GM12878 (cell line): ENCODE measurements at regions not wholly inside any gene's neighbourhood (a gene's known extent, or its start where the extent isn't known, plus 50 kb on each side); places are given as distances from the start of the nearest gene placed in this dataset.

ENCODE experiments used
- ATAC-seq: fragments of 200-7000 bp; cut with Tn5 transposase; 3 replicates; pipeline ENCODE4 v1.9.1; 2020; ENCODE audit warnings: mild to moderate bottlenecking, moderate library complexity
- BruUV-seq: library from RNA; stranded (reverse); fragments of 400-500 nt; replicated peaks from 2 replicates; lab custom pipeline; 2021; lab: Mats Ljungman, UMichigan
- CTCF ChIA-PET: fragments of 300-600 bp; sonication (Branson Sonifier 250); formaldehyde crosslinking; extraction: SDS; loops from one replicate; lab custom pipeline; 2021; ENCODE audit warnings: inconsistent platforms; lab: Yijun Ruan, JAX
- POLR2A ChIA-PET: fragments of 350-600 bp; formaldehyde crosslinking; extraction: SDS; loops from one replicate; lab custom pipeline; 2021; ENCODE audit warnings: inconsistent platforms; lab: Charles Lee
- RAD21 ChIA-PET: fragments of 300-600 bp; sonication (Branson Sonifier 250); formaldehyde crosslinking; loops from one replicate; lab custom pipeline; 2023; ENCODE audit warnings: antibody characterized with exemption; ENCODE audit not compliant: unreplicated experiment; lab: Charles Lee
- SMC1A ChIA-PET: fragments of 300-600 bp; sonication (Branson Sonifier 250); formaldehyde crosslinking; loops from one replicate; lab custom pipeline; 2023; ENCODE audit not compliant: unreplicated experiment, uncharacterized antibody; lab: Charles Lee
- DNase-seq: peaks from one replicate; pipeline ENCODE4 v3.0.0-alpha.2; 2011; ENCODE audit warnings: low read depth, low spot score
- FAIRE-seq: peaks from 3 replicates; lab custom pipeline; 2011; peaks lifted over from hg19 to GRCh38; lab: Jason Lieb, UNC
- H2AFZ ChIP-seq: 2 replicates; pipeline ENCODE4 v1.6.0; 2011; ENCODE audit warnings: low read depth, low read length, control low read depth; ENCODE audit not compliant: control insufficient read depth
- H3K27ac ChIP-seq: 2 replicates; pipeline ENCODE4 v1.5.1; 2011; ENCODE audit warnings: control low read depth; ENCODE audit not compliant: control insufficient read depth, insufficient read depth
- H3K27me3 ChIP-seq, 2 experiments: replicated peaks in 1 of 2; 2 replicates each; pipeline versions ENCODE4 v1.6.0 to v1.6.1; 2011; ENCODE audit warnings: low read length in 1 of 2; ENCODE audit not compliant: control insufficient read depth in 2 of 2, insufficient read depth in 2 of 2
- H3K36me3 ChIP-seq, 2 experiments: 2 replicates each; pipeline ENCODE4 v1.5.1; 2011; ENCODE audit warnings: low read length in 1 of 2; ENCODE audit not compliant: control insufficient read depth in 2 of 2, insufficient read depth in 2 of 2
- H3K4me1 ChIP-seq: 2 replicates; pipeline ENCODE4 v1.6.1; 2011; ENCODE audit warnings: mild to moderate bottlenecking, low read length, moderate library complexity, mixed read lengths; ENCODE audit not compliant: control insufficient read depth, insufficient read depth
- H3K4me2 ChIP-seq: 2 replicates; pipeline ENCODE4 v1.6.0; 2011; ENCODE audit warnings: control low read depth; ENCODE audit not compliant: control insufficient read depth, insufficient read depth
- H3K4me3 ChIP-seq: fragments of 200-600 bp; sonication (generic); 2 replicates; pipeline ENCODE4 v1.5.1; 2016
- H3K79me2 ChIP-seq: 2 replicates; pipeline ENCODE4 v1.6.0; 2011; ENCODE audit warnings: low read length; ENCODE audit not compliant: control insufficient read depth, insufficient read depth
- H3K9ac ChIP-seq: 2 replicates; pipeline ENCODE4 v1.8.0; 2011; ENCODE audit warnings: low read length, control low read depth, mixed read lengths; ENCODE audit not compliant: control insufficient read depth, insufficient read depth
- H3K9me3 ChIP-seq: replicated peaks from 3 replicates; pipeline ENCODE4 v1.5.1; 2011; ENCODE audit warnings: mild to moderate bottlenecking, low read length; ENCODE audit not compliant: control insufficient read depth, insufficient read depth
- H4K20me1 ChIP-seq: 2 replicates; pipeline ENCODE4 v1.6.0; 2011; ENCODE audit not compliant: control insufficient read depth, insufficient read depth
- E4F1 ChIP-seq: fragments of 450-650 bp; IDR thresholded peaks from 2 replicates; pipeline ENCODE4 v1.6.1; 2018; ENCODE audit warnings: borderline replicate concordance, mild to moderate bottlenecking; ENCODE audit not compliant: partially characterized antibody
- EP300 ChIP-seq, 2 experiments: fragments of 150-350 bp in 1 of 2; IDR thresholded peaks; 2 replicates each; pipeline ENCODE4 v1.6.1; 2011 to 2012; ENCODE audit warnings: low read depth in 2 of 2, low read length in 2 of 2, borderline replicate concordance in 1 of 2, improper control_type of control experiment in 1 of 2, inconsistent platforms in 1 of 2; ENCODE audit not compliant: control insufficient read depth in 1 of 2
- IKZF2 ChIP-seq, 2 experiments: fragments of 450-650 bp; IDR thresholded peaks; 2 replicates each; pipeline ENCODE4 v1.6.1; 2017; ENCODE audit warnings: mild to moderate bottlenecking in 2 of 2, moderate library complexity in 2 of 2
- MEF2B ChIP-seq: fragments of 450-650 bp; IDR thresholded peaks from 2 replicates; pipeline ENCODE4 v1.6.1; 2018; ENCODE audit warnings: mild to moderate bottlenecking, moderate library complexity; ENCODE audit not compliant: partially characterized antibody, poor library complexity, severe bottlenecking
- MTA2 ChIP-seq: fragments of 450-650 bp; IDR thresholded peaks from 2 replicates; pipeline ENCODE4 v1.6.1; 2016; ENCODE audit warnings: low read depth, mild to moderate bottlenecking, moderate library complexity
- NFIC ChIP-seq: IDR thresholded peaks from 2 replicates; pipeline ENCODE4 v1.6.1; 2012; ENCODE audit warnings: low read depth, mild to moderate bottlenecking, inconsistent platforms, low read length, moderate library complexity
- NFXL1 ChIP-seq: fragments of 450-650 bp; IDR thresholded peaks from 2 replicates; pipeline ENCODE4 v1.6.1; 2017; ENCODE audit warnings: antibody characterized with exemption, mild to moderate bottlenecking, borderline replicate concordance
- RELB ChIP-seq: fragments of 450-650 bp; IDR thresholded peaks from 2 replicates; pipeline ENCODE4 v1.6.1; 2017; ENCODE audit warnings: low read depth, mild to moderate bottlenecking, moderate library complexity
- RFX5 ChIP-seq: IDR thresholded peaks from 2 replicates; pipeline ENCODE4 v1.6.1; 2011; ENCODE audit warnings: low read depth, low read length, improper control_type of control experiment
- RUNX3 ChIP-seq: IDR thresholded peaks from 2 replicates; pipeline ENCODE4 v1.6.1; 2012; ENCODE audit warnings: low read length, inconsistent platforms
- WGBS: methylation state at CpG from one replicate; pipeline ENCODE4 v1.1.6; 2016; ENCODE audit warnings: low lambda C conversion rate; ENCODE audit not compliant: insufficient replicate concordance, insufficient coverage; ENCODE audit errors: missing lambda C conversion rate; 5-methylcytosine and 5-hydroxymethylcytosine counted together
- in situ Hi-C: fragments of 300-500 bp; cut with MboI; formaldehyde crosslinking; loops from 9 replicates; pipeline ENCODE4 v1.14.3; 2018; ENCODE audit warnings: mixed read lengths
- intact Hi-C: fragments of 100-400 bp; cut with micrococcal nuclease; formaldehyde crosslinking; loops from one replicate; pipeline ENCODE4 v1.14.2; 2022; ENCODE audit not compliant: unreplicated experiment

GRCh38 chr14:55762595-55763232 is 182.7 kb downstream of the KTN1 start:
- DNase-seq (peak; percentile 21), FAIRE-seq (peak; percentile 71), ATAC-seq (peak; percentile 85)
- intact Hi-C loops (no loop called here), in situ Hi-C loops (no loop called here)
- H3K4me1 ChIP-seq, result peaks cover 7% of the 10 kb centered on the region; the same call in 1 of the 2 replicates
- TF ChIP-seq EP300 (IDR thresholded peaks at IDR 0.05; ENCODE audit: borderline replicate concordance in 1 of 2, control insufficient read depth in 1 of 2, low read depth in 2 of 2, low read length in 2 of 2) (0 out of 4 replicates have a peak, but pooled peaks of 1 of the 2 experiments have one; percentile 29), IKZF2 (IDR thresholded peaks at IDR 0.05) (peak; percentile 23 to 44; a peak in 3 of 4 replicates), RFX5 (0 out of 2 replicates have a peak, but pooled peaks have one; percentile 16), E4F1 (no peak), MTA2 (peak; percentile 23; the same call in 1 of the 2 replicates), MEF2B (peak; percentile 29), NFXL1 (no peak), NFIC (peak; percentile 22; the same call in 1 of the 2 replicates), RUNX3 (no peak), RELB (peak; percentile 63; the same call in 1 of the 2 replicates)
- H3K27me3 ChIP-seq, result no peaks in the 10 kb centered on the region
- H3K4me3 ChIP-seq, result no peak overlapping the region
- BruUV-seq, result no TSS peak
- no peak overlapping the region; the same call in 1 of the 2 replicates for H2AFZ ChIP-seq
- no peaks in the 10 kb centered on the region for H3K79me2 ChIP-seq
- no peak overlapping the region for H3K27ac ChIP-seq
- CTCF ChIA-PET, result interaction anchor here (1.0 to 1.3 kb wide), 2 partner anchors 31 to 727 kb away, joined by 3 to 4 read pairs; no protein-coding TSS in a partner anchor
- RAD21 ChIA-PET, result interaction anchor here (0.6 kb wide), 1 partner anchor 33 kb away, joined by 3 read pairs; no protein-coding TSS in a partner anchor
- no peak overlapping the region for H3K9ac ChIP-seq
- no peaks in the 10 kb centered on the region for H4K20me1 ChIP-seq
- SMC1A ChIA-PET, result no interaction called here
- H3K36me3 ChIP-seq, result no peaks in the 10 kb centered on the region
- POLR2A ChIA-PET, result interaction anchor here (1.2 kb wide), 1 partner anchor 18 kb away, joined by 3 read pairs; no protein-coding TSS in a partner anchor
- no peaks in the 10 kb centered on the region for H3K9me3 ChIP-seq
- peak overlapping the region; percentile 48; the same call in 1 of the 2 replicates for H3K4me2 ChIP-seq
- WGBS, result 0% methylated on average over 5 of the region's 5 CpGs
